Common myeloid progenitor, CD34-positive (primary cell): ENCODE measurements at regions not wholly inside any gene's neighbourhood (a gene's known extent, or its start where the extent isn't known, plus 50 kb on each side); places are given as distances from the start of the nearest gene placed in this dataset.

Source experiments
- CTCF ChIA-PET: fragments of 350-600 bp; sonication (Branson Sonifier 250); formaldehyde crosslinking; loops from one replicate; lab custom pipeline; 2021; ENCODE audit warnings: antibody characterized with exemption; lab: Charles Lee
- POLR2A ChIA-PET: fragments of 350-600 bp; sonication (Branson Sonifier 250); formaldehyde crosslinking; loops from one replicate; lab custom pipeline; 2021; ENCODE audit warnings: antibody characterized with exemption; lab: Charles Lee
- DNase-seq, 3 donors: peaks; one replicate each; pipeline versions ENCODE4 v3.0.0 to v3.0.0-alpha.2; 2013
- H3K27ac ChIP-seq, 2 experiments: 1 replicate in 1 of 2; 2 replicates in 1 of 2; pipeline ENCODE4 v1.7.0; 2013; ENCODE audit warnings: inconsistent platforms in 2 of 2, low read length in 2 of 2, mild to moderate bottlenecking in 2 of 2, low read depth in 1 of 2, moderate library complexity in 1 of 2; ENCODE audit not compliant: severe bottlenecking in 2 of 2, insufficient read depth in 1 of 2, poor library complexity in 1 of 2
- H3K27me3 ChIP-seq, 5 experiments: replicated peaks in 2 of 5; 1 replicate in 3 of 5; 2 replicates in 2 of 5; pipeline versions ENCODE4 v1.6.1 to v1.7.0; 2013; ENCODE audit warnings: low read length in 4 of 5, mild to moderate bottlenecking in 2 of 5, moderate library complexity in 2 of 5, inconsistent platforms in 1 of 5; ENCODE audit not compliant: insufficient read depth in 5 of 5, control insufficient read depth in 4 of 5
- H3K36me3 ChIP-seq, 4 experiments: 1 replicate in 2 of 4; 2 replicates in 2 of 4; pipeline versions ENCODE4 v1.6.1 to v1.7.0; 2013; ENCODE audit warnings: low read length in 3 of 4, control low read depth in 1 of 4, mild to moderate bottlenecking in 1 of 4; ENCODE audit not compliant: control insufficient read depth in 4 of 4, insufficient read depth in 4 of 4
- H3K4me1 ChIP-seq, 4 experiments: 1 replicate in 3 of 4; 2 replicates in 1 of 4; pipeline versions ENCODE4 v1.6.1 to v1.7.1; 2013; ENCODE audit warnings: low read length in 3 of 4, mild to moderate bottlenecking in 3 of 4, control low read depth in 1 of 4, inconsistent platforms in 1 of 4, moderate library complexity in 1 of 4; ENCODE audit not compliant: control insufficient read depth in 4 of 4, insufficient read depth in 4 of 4; ENCODE audit errors: control extremely low read depth in 1 of 4
- H3K4me3 ChIP-seq, 7 experiments: 1 replicate in 4 of 7; 2 replicates in 3 of 7; pipeline versions ENCODE4 v1.5.1 to v1.7.0; 2013; ENCODE audit warnings: mild to moderate bottlenecking in 7 of 7, low read length in 6 of 7, moderate library complexity in 6 of 7, inconsistent platforms in 2 of 7, low read depth in 2 of 7, control low read depth in 1 of 7; ENCODE audit not compliant: insufficient read depth in 4 of 7, control insufficient read depth in 1 of 7; ENCODE audit errors: extremely low read depth in 1 of 7
- H3K9me3 ChIP-seq, 5 experiments: 1 replicate in 4 of 5; 2 replicates in 1 of 5; pipeline versions ENCODE4 v1.6.1 to v1.7.1; 2013; ENCODE audit warnings: low read length in 4 of 5, mild to moderate bottlenecking in 2 of 5, inconsistent platforms in 1 of 5, low read depth in 1 of 5, moderate library complexity in 1 of 5; ENCODE audit not compliant: control insufficient read depth in 4 of 5, insufficient read depth in 2 of 5; ENCODE audit errors: control extremely low read depth in 1 of 5
- WGBS: methylation state at CpG from one replicate; pipeline ENCODE4 v1.1.5; 2013; ENCODE audit not compliant: insufficient coverage; 5-methylcytosine and 5-hydroxymethylcytosine counted together

GRCh38 chr2:58856100-58856499 is 615.0 kb upstream of the FANCL start:
- no peak for DNase-seq
- Histone ChIP-seq H3K27ac (no peak overlapping the region), H3K36me3 (peaks cover 0 to 24% (median 2%) of the 10 kb centered on the region in 4 experiments), H3K4me3 (no peak overlapping the region), H3K27me3 (no peaks in the 10 kb centered on the region), H3K9me3 (peaks cover 0 to 11% (median 4%) of the 10 kb centered on the region in 5 experiments), H3K4me1 (no peaks in the 10 kb centered on the region)
- ChIA-PET CTCF (interaction anchor here (1.0 kb wide), 1 partner anchor 8 kb away, joined by 3 read pairs; no protein-coding TSS in a partner anchor), POLR2A (no interaction called here)
- WGBS: 100% methylated on average over 6 of the region's 6 CpGs

GRCh38 chr2:58853420-58853819 is 612.3 kb upstream of the FANCL start:
- H3K27ac ChIP-seq: no peak overlapping the region
- no peak overlapping the region for H3K4me3 ChIP-seq
- H3K9me3 ChIP-seq: peaks cover 0 to 11% (median 4%) of the 10 kb centered on the region in 5 experiments
- DNase-seq: no peak
- POLR2A ChIA-PET: no interaction called here
- peaks cover 0 to 20% (median 2%) of the 10 kb centered on the region in 4 experiments for H3K36me3 ChIP-seq
- H3K4me1 ChIP-seq: no peaks in the 10 kb centered on the region
- no peaks in the 10 kb centered on the region for H3K27me3 ChIP-seq
- CTCF ChIA-PET: no interaction called here
- 100% methylated on average over 1 of the region's 2 CpGs for WGBS

GRCh38 chr2:58852905-58853304 is 611.8 kb upstream of the FANCL start:
- no peak overlapping the region for H3K4me3 ChIP-seq
- H3K4me1 ChIP-seq: no peaks in the 10 kb centered on the region
- ChIA-PET CTCF (no interaction called here), POLR2A (no interaction called here)
- DNase-seq: no peak
- H3K27me3 ChIP-seq: no peaks in the 10 kb centered on the region
- H3K27ac ChIP-seq: no peak overlapping the region
- peaks cover 0 to 11% (median 4%) of the 10 kb centered on the region in 5 experiments for H3K9me3 ChIP-seq
- peaks cover 0 to 20% (median 2%) of the 10 kb centered on the region in 4 experiments for H3K36me3 ChIP-seq

- no peak for DNase-seq
- Histone ChIP-seq H3K4me3 (no peak overlapping the region), H3K27me3 (no peaks in the 10 kb centered on the region), H3K36me3 (peaks cover 0 to 20% (median 2%) of the 10 kb centered on the region in 4 experiments), H3K9me3 (peaks cover 0 to 11% (median 1%) of the 10 kb centered on the region in 5 experiments), H3K4me1 (no peaks in the 10 kb centered on the region), H3K27ac (no peak overlapping the region)
- ChIA-PET CTCF (no interaction called here), POLR2A (no interaction called here)
- WGBS: 100% methylated on average over 2 of the region's 5 CpGs
Measured at GRCh38 chr2:58852243-58852642, 611.1 kb upstream of the FANCL start.

GRCh38 chr2:58851598-58851997 is 610.5 kb upstream of the FANCL start:
- Histone ChIP-seq H3K4me3 (no peak overlapping the region), H3K4me1 (no peaks in the 10 kb centered on the region), H3K36me3 (peaks cover 0 to 16% (median 2%) of the 10 kb centered on the region in 4 experiments), H3K27ac (no peak overlapping the region), H3K27me3 (no peaks in the 10 kb centered on the region), H3K9me3 (peaks cover 0 to 6% (median 0%) of the 10 kb centered on the region in 5 experiments)
- 100% methylated on average over 2 of the region's 2 CpGs for WGBS
- ChIA-PET CTCF (no interaction called here), POLR2A (no interaction called here)
- DNase-seq: no peak

- Histone ChIP-seq H3K27ac (no peak overlapping the region), H3K9me3 (no peaks in the 10 kb centered on the region), H3K4me3 (no peak overlapping the region), H3K4me1 (no peaks in the 10 kb centered on the region), H3K36me3 (no peaks in the 10 kb centered on the region), H3K27me3 (no peaks in the 10 kb centered on the region)
- 100% methylated on average over 3 of the region's 3 CpGs for whole genome bisulfite sequencing
- ChIA-PET POLR2A (no interaction called here), CTCF (no interaction called here)
- DNase-seq: no peak
Measured at GRCh38 chr2:58845011-58845410, 603.9 kb upstream of the FANCL start.

GRCh38 chr2:58842501-58843155 is 601.5 kb upstream of the FANCL start:
- no peak for DNase-seq
- WGBS: 100% methylated on average over 2 of the region's 5 CpGs
- ChIA-PET CTCF (interaction anchor here (1.1 kb wide), 1 partner anchor 16 kb away, joined by 3 read pairs; no protein-coding TSS in a partner anchor), POLR2A (no interaction called here)
- Histone ChIP-seq H3K27me3 (no peaks in the 10 kb centered on the region), H3K9me3 (no peaks in the 10 kb centered on the region), H3K36me3 (no peaks in the 10 kb centered on the region), H3K4me3 (no peak overlapping the region), H3K27ac (no peak overlapping the region), H3K4me1 (peaks cover 0 to 3% (median 0%) of the 10 kb centered on the region in 4 experiments)
